OCI-LY3 (cell line): ENCODE measurements at regions not wholly inside any gene's neighbourhood (a gene's known extent, or its start where the extent isn't known, plus 50 kb on each side); places are given as distances from the start of the nearest gene placed in this dataset.

Experiments
- H2AFZ ChIP-seq: fragments of 200-600, 300-600 bp; shearing (Covaris generic); 2 replicates; pipeline ENCODE4 v1.6.0; 2014; ENCODE audit warnings: antibody characterized with exemption, low read depth, low read length
- H3K27ac ChIP-seq: fragments of 200-600, 300-600 bp; sonication (generic); 2 replicates; pipeline ENCODE4 v1.5.1; 2014; ENCODE audit warnings: mild to moderate bottlenecking, low read length, moderate library complexity, mixed read lengths
- H3K27me3 ChIP-seq: fragments of 200-600, 300-600 bp; sonication (generic); 2 replicates; pipeline ENCODE4 v1.6.1; 2014; ENCODE audit warnings: low read depth, low read length, mixed read lengths
- H3K36me3 ChIP-seq: fragments of 200-600, 300-600 bp; sonication (generic); replicated peaks from 2 replicates; pipeline ENCODE3; 2014; ENCODE audit warnings: low read depth, low read length, mixed read lengths
- H3K4me1 ChIP-seq: fragments of 300-600, 200-600 bp; sonication (generic); 2 replicates; pipeline ENCODE4 v1.6.1; 2014; ENCODE audit warnings: low read length, mixed read lengths
- H3K4me2 ChIP-seq: fragments of 200-600, 300-600 bp; sonication (generic); 2 replicates; pipeline ENCODE4 v1.6.1; 2014; ENCODE audit warnings: low read length, mixed read lengths
- H3K4me3 ChIP-seq: fragments of 300-600, 200-600 bp; sonication (generic); 2 replicates; pipeline ENCODE4 v1.5.1; 2014; ENCODE audit warnings: antibody characterized with exemption, mild to moderate bottlenecking, low read length, moderate library complexity
- H3K79me2 ChIP-seq: fragments of 300-600, 200-600 bp; shearing (Covaris generic); 2 replicates; pipeline ENCODE4 v1.6.1; 2014; ENCODE audit warnings: mild to moderate bottlenecking, low read length, mixed read lengths
- H3K9ac ChIP-seq: fragments of 300-600, 200-600 bp; shearing (Covaris generic); 2 replicates; pipeline ENCODE4 v1.6.0; 2014; ENCODE audit warnings: mild to moderate bottlenecking, low read length, moderate library complexity
- H3K9me3 ChIP-seq: fragments of 200-600, 300-600 bp; shearing (Covaris generic); 2 replicates; pipeline ENCODE4 v1.6.1; 2014; ENCODE audit warnings: low read length, mixed read lengths; ENCODE audit not compliant: insufficient read depth
- H4K20me1 ChIP-seq: fragments of 200-600, 300-600 bp; sonication (generic); 2 replicates; pipeline ENCODE4 v1.6.1; 2016; ENCODE audit warnings: low read length, mixed read lengths; ENCODE audit not compliant: insufficient read depth
- EZH2phosphoT487 ChIP-seq: fragments of 200-600 bp; shearing (Covaris generic); IDR thresholded peaks from 2 replicates; pipeline ENCODE4 v1.6.1; 2018; ENCODE audit warnings: antibody characterized with exemption, mixed run types, low read depth
- TF ChIP-seq, protein P1 (sequence below): fragments of 200-600, 300-600 bp; sonication (generic); IDR thresholded peaks from 2 replicates; pipeline ENCODE4 v1.5.1; 2014; ENCODE audit warnings: antibody characterized with exemption, low read length, low read depth

DNA sequence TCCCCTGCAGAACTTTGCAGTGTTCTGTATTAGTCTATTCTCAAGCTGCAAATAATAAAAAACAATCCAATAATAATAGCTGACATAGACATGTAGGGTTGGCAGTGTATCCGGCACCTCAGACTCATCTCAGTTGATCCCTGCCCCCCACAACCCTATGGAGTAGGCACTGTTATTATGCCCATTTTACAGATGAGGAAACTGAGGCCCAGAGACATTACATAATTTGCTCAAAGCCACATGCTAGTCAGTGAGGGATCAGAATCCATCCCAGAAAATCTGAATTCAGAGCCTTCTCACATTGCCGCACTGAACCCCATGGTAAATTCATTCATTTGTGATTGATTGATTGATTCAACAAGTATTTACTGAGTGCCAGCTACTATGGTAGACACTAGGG is 226.6 kb upstream of the PWP1 start:
- Histone ChIP-seq H4K20me1 (no peaks in the 10 kb centered on the region), H3K4me3 (no peak overlapping the region)
- TF ChIP-seq, protein P1, sequence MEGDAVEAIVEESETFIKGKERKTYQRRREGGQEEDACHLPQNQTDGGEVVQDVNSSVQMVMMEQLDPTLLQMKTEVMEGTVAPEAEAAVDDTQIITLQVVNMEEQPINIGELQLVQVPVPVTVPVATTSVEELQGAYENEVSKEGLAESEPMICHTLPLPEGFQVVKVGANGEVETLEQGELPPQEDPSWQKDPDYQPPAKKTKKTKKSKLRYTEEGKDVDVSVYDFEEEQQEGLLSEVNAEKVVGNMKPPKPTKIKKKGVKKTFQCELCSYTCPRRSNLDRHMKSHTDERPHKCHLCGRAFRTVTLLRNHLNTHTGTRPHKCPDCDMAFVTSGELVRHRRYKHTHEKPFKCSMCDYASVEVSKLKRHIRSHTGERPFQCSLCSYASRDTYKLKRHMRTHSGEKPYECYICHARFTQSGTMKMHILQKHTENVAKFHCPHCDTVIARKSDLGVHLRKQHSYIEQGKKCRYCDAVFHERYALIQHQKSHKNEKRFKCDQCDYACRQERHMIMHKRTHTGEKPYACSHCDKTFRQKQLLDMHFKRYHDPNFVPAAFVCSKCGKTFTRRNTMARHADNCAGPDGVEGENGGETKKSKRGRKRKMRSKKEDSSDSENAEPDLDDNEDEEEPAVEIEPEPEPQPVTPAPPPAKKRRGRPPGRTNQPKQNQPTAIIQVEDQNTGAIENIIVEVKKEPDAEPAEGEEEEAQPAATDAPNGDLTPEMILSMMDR, result no peak
- TF ChIP-seq EZH2phosphoT487, result no peak

DNA sequence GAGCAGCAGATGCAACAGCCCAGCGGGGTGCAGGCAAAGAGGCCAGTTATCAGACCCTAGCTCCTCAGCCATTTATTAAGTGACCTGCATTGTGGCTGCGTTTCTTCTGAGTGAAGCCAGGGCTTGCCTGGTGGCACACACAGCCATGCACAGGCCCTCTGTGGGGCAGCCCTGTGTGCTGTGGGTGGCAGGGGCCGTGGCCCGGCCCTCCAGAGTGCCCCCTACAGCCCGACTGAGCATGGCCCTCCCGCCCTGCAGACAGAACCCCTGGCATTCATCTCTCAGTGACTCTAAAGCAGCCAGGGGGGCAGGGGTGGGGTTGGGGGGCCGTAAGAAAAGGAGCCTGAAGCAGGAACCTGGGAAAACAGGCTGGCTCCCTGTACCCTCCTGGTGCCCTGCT is 226.0 kb upstream of the PWP1 start:
- H3K9ac ChIP-seq, result no peak overlapping the region
- no peak for TF ChIP-seq EZH2phosphoT487
- TF ChIP-seq, protein P1, result no peak
- H2AFZ ChIP-seq, result no peak overlapping the region
- H3K9me3 ChIP-seq, result no peaks in the 10 kb centered on the region
- no peak overlapping the region for H3K4me2 ChIP-seq
- no peak overlapping the region for H3K27ac ChIP-seq
- no peaks in the 10 kb centered on the region for H3K4me1 ChIP-seq
- no peaks in the 10 kb centered on the region for H4K20me1 ChIP-seq
- H3K79me2 ChIP-seq, result no peaks in the 10 kb centered on the region
- H3K36me3 ChIP-seq, result no peaks in the 10 kb centered on the region
- H3K27me3 ChIP-seq, result no peaks in the 10 kb centered on the region
- H3K4me3 ChIP-seq, result no peak overlapping the region

More for the DNA sequence above, 226.6 kb upstream of the PWP1 start:
- no peak overlapping the region for H3K27ac ChIP-seq
- no peak overlapping the region for H3K4me2 ChIP-seq
- no peak overlapping the region for H2AFZ ChIP-seq
- no peaks in the 10 kb centered on the region for H3K36me3 ChIP-seq
- H3K9me3 ChIP-seq, result no peaks in the 10 kb centered on the region
- no peaks in the 10 kb centered on the region for H3K79me2 ChIP-seq
- no peaks in the 10 kb centered on the region for H3K4me1 ChIP-seq
- H3K9ac ChIP-seq, result no peak overlapping the region
- no peaks in the 10 kb centered on the region for H3K27me3 ChIP-seq

DNA sequence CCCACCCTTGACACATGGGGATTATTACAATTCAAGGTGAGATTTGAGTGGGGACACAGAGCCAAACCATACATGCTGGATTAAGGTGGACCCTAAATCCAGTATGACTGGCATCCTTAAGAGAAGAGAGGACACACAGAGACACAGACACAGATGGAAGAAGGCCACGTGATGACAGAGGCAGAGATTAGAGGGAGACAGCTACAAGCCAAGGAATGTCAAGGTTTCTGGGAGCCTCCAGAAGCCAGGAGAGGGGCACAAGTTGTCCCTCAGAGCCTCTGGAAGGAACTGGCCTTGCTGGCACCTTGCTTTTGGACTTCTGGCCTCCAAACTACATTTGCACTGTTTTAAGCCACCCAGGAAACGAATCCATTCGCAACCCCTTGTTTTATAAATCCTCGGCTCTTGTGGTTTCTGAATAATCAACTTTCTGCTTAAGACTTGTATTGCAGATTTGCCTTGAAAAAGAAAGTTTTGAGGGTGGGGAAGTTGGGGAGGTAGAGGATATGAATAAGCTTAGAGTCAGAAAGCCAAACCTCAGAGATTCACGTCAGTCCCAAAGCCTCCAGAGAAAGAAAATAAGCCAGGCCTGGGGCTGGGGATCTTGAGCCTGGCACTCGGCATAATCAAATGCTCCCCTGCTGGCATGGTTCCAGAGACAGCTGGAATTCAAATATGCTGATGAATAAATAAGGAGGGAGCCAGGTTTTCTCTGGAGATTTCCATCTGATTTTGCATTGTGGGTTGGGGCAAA is 224.2 kb upstream of the PWP1 start:
- Histone ChIP-seq H3K79me2 (no peaks in the 10 kb centered on the region), H4K20me1 (no peaks in the 10 kb centered on the region), H3K27me3 (no peaks in the 10 kb centered on the region), H2AFZ (no peak overlapping the region), H3K9me3 (no peaks in the 10 kb centered on the region), H3K27ac (no peak overlapping the region), H3K36me3 (no peaks in the 10 kb centered on the region), H3K4me1 (no peaks in the 10 kb centered on the region), H3K9ac (no peak overlapping the region), H3K4me2 (no peak overlapping the region), H3K4me3 (no peak overlapping the region)
- TF ChIP-seq, protein P1, result no peak
- TF ChIP-seq EZH2phosphoT487, result no peak

DNA sequence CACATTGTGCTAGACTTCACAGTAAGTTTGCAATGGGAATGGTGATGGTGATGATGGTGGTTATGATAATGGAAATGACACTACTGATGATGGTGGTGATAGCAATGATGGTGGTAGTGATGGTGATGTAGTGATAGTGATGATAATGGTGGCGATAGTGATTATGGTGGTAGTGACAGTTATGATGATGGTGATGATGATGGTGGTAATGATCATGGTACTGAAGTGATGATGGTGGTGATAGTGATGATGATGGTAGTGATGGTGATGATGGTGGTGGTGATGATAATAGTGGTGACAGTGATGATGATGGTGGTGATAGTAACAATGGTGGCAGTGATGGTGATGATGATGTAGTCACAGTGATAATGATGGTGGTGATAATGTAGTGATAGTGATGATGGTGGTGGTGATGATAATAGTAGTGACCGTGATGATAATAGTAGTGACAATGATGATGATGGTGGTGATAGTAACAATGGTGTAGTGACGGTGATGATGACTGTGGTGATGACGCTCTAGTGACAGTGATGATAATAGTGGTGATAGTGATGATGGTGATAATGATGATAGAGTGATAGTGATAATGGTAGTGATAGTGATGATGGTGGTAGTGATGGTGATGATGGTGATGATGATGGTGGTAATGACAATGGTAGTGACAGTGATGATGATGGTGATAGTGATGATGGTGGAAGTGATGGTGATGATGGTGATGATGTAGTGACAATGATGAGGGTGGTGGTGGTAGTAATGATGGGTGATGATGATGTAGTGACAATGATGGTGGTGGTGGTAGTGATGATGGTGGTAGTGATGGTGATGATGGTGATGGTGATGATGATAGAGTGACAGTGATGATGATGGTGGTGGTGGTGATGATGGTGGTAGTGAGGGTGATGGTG is 222.9 kb upstream of the PWP1 start:
- Histone ChIP-seq H4K20me1 (no peaks in the 10 kb centered on the region), H3K9me3 (no peaks in the 10 kb centered on the region), H3K27me3 (0 out of 2 replicates have a peak, but pooled peaks cover 5% of the 10 kb centered on the region), H2AFZ (no peak overlapping the region), H3K4me1 (no peaks in the 10 kb centered on the region), H3K36me3 (no peaks in the 10 kb centered on the region), H3K79me2 (no peaks in the 10 kb centered on the region), H3K4me3 (no peak overlapping the region), H3K4me2 (no peak overlapping the region), H3K9ac (no peak overlapping the region), H3K27ac (no peak overlapping the region)
- no peak for TF ChIP-seq EZH2phosphoT487
- TF ChIP-seq, protein P1, result no peak
